Transverse colon (tissue), 4 donors: ENCODE measurements at regions not wholly inside any gene's neighbourhood (a gene's known extent, or its start where the extent isn't known, plus 50 kb on each side); places are given as distances from the start of the nearest gene placed in this dataset.

Source experiments
- CTCF ChIP-seq, 5 experiments: fragments of 200-600 bp in 3 of 5; fragments of 450-650 bp in 2 of 5; sonication (generic) in 3 of 5; IDR thresholded peaks; 1 replicate in 2 of 5; 2 replicates in 3 of 5; pipeline ENCODE4 v1.5.1; 2016 to 2017; ENCODE audit warnings: antibody characterized with exemption in 5 of 5, inconsistent platforms in 3 of 5, mild to moderate bottlenecking in 2 of 5, moderate library complexity in 1 of 5
- EP300 ChIP-seq: sonication (generic); formaldehyde crosslinking; IDR thresholded peaks from one replicate; pipeline ENCODE4 v1.6.1; 2017; ENCODE audit warnings: antibody characterized with exemption, low read depth
- POLR2A ChIP-seq: fragments of 450-650 bp; IDR thresholded peaks from one replicate; pipeline ENCODE4 v1.6.1; 2016; ENCODE audit warnings: antibody characterized with exemption, mild to moderate bottlenecking, moderate library complexity
- POLR2AphosphoS5 ChIP-seq, 3 donors: sonication (generic); formaldehyde crosslinking; IDR thresholded peaks; one replicate each; pipeline ENCODE4 v1.6.1; 2016; ENCODE audit warnings: antibody characterized with exemption in 3 of 3

GRCh38 chr17:79513206-79513605, 97.6 kb downstream of the RBFOX3 start:
- no peak for TF ChIP-seq POLR2A
- TF ChIP-seq CTCF (IDR thresholded peaks at IDR 0.05), result no peak
- no peak for TF ChIP-seq POLR2AphosphoS5 (IDR thresholded peaks at IDR 0.05)
- no peak for TF ChIP-seq EP300
